Keratinocyte (primary cell): ENCODE measurements at regions not wholly inside any gene's neighbourhood (a gene's known extent, or its start where the extent isn't known, plus 50 kb on each side); places are given as distances from the start of the nearest gene placed in this dataset.

Source experiments
- DNase-seq: peaks from one replicate; pipeline ENCODE4 v3.0.0-alpha.2; 2011; ENCODE audit warnings: low read depth, missing footprints, low spot score
- FAIRE-seq: peaks from 2 replicates; lab custom pipeline; 2011; peaks lifted over from hg19 to GRCh38; lab: Jason Lieb, UNC
- H2AFZ ChIP-seq: 2 replicates; pipeline ENCODE4 v1.6.0; 2012; ENCODE audit warnings: low read length, control low read depth, inconsistent platforms; ENCODE audit not compliant: control insufficient read depth
- H3K27ac ChIP-seq: 2 replicates; pipeline ENCODE4 v1.5.1; 2011; ENCODE audit warnings: low read length; ENCODE audit not compliant: control insufficient read depth, insufficient read depth
- H3K27me3 ChIP-seq: 3 replicates; pipeline ENCODE4 v1.6.0; 2011; ENCODE audit warnings: low read length; ENCODE audit not compliant: control insufficient read depth, insufficient read depth; ENCODE audit errors: extremely low read depth
- H3K36me3 ChIP-seq, 2 experiments: 2 replicates in 1 of 2; 3 replicates in 1 of 2; pipeline ENCODE4 v1.5.1; 2011; ENCODE audit warnings: low read length in 2 of 2, mild to moderate bottlenecking in 1 of 2; ENCODE audit not compliant: control insufficient read depth in 2 of 2, insufficient read depth in 2 of 2; ENCODE audit errors: extremely low read depth in 1 of 2
- H3K4me1 ChIP-seq: 3 replicates; pipeline ENCODE4 v1.5.1; 2011; ENCODE audit warnings: low read length; ENCODE audit not compliant: control insufficient read depth, insufficient read depth; ENCODE audit errors: extremely low read depth
- H3K4me2 ChIP-seq: 3 replicates; pipeline ENCODE4 v1.6.0; 2011; ENCODE audit warnings: low read depth, low read length; ENCODE audit not compliant: control insufficient read depth, insufficient read depth; ENCODE audit errors: extremely low read depth
- H3K4me3 ChIP-seq, 3 experiments: fragments of 200-600 bp in 1 of 3; sonication (generic) in 1 of 3; 2 replicates in 2 of 3; 3 replicates in 1 of 3; pipeline ENCODE4 v1.5.1; 2011 to 2016; ENCODE audit warnings: low read length in 3 of 3, mild to moderate bottlenecking in 3 of 3, control low read depth in 2 of 3, inconsistent platforms in 1 of 3, low read depth in 1 of 3, mixed read lengths in 1 of 3, mixed run types in 1 of 3, moderate library complexity in 1 of 3; ENCODE audit not compliant: control insufficient read depth in 2 of 3, insufficient read depth in 2 of 3; ENCODE audit errors: extremely low read depth in 1 of 3
- H3K79me2 ChIP-seq: 2 replicates; pipeline ENCODE4 v1.6.0; 2012; ENCODE audit warnings: low read length; ENCODE audit not compliant: control insufficient read depth, insufficient read depth
- H3K9ac ChIP-seq: 3 replicates; pipeline ENCODE4 v1.6.0; 2011; ENCODE audit warnings: low read length; ENCODE audit not compliant: control insufficient read depth, insufficient read depth; ENCODE audit errors: extremely low read depth
- H3K9me1 ChIP-seq: 3 replicates; pipeline ENCODE4 v1.6.0; 2011; ENCODE audit warnings: low read length; ENCODE audit not compliant: control insufficient read depth, insufficient read depth; ENCODE audit errors: extremely low read depth
- H3K9me3 ChIP-seq: 2 replicates; pipeline ENCODE4 v1.5.1; 2012; ENCODE audit warnings: low read depth, low read length; ENCODE audit not compliant: control insufficient read depth
- H4K20me1 ChIP-seq: 3 replicates; pipeline ENCODE4 v1.6.0; 2011; ENCODE audit warnings: low read length; ENCODE audit not compliant: control insufficient read depth, insufficient read depth; ENCODE audit errors: extremely low read depth
- CTCF ChIP-seq, 3 experiments: IDR thresholded peaks in 1 of 3; conservative IDR thresholded peaks in 1 of 3; optimal IDR thresholded peaks in 1 of 3; 2 replicates in 2 of 3; 3 replicates in 1 of 3; pipeline versions ENCODE3 to v1.5.1; 2011; ENCODE audit warnings: low read length in 3 of 3, mild to moderate bottlenecking in 3 of 3, moderate library complexity in 2 of 3, control low read depth in 1 of 3, inconsistent platforms in 1 of 3; ENCODE audit not compliant: insufficient read depth in 2 of 3; ENCODE audit errors: extremely low read depth in 1 of 3
- EZH2 ChIP-seq: IDR thresholded peaks from one replicate; pipeline ENCODE4 v1.6.1; 2012; ENCODE audit warnings: inconsistent platforms, mild to moderate bottlenecking, low read length, moderate library complexity
- dilution Hi-C: fragments of 300-500 bp; cut with MboI; formaldehyde crosslinking; loops from one replicate; pipeline ENCODE4 v1.7.0; 2020; ENCODE audit warnings: low sequenced_read_pairs; ENCODE audit not compliant: extremely low pct_ligation_motif_present

DNA sequence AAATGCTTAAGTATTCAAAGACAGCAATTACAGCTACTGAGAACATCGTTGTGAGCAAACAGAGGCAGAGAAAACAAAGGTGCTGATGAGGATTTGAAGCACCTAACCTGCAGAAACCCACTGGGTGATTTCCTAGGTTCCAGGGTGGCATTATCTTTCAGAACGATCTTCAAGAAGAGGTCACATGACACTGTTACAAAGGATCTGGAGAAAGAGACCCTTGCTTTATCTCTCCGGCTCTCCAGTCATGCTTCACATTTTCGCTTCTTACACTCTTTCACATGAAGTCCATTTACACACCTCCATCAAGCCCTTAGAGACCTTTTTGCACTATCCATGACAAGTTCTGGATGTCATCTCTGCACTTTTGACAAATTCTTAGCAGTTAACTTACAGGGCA lies 70.8 kb downstream of the GOLGA8B start:
- FAIRE-seq, result no peak
- dilution Hi-C loops, result no loop called here

DNA sequence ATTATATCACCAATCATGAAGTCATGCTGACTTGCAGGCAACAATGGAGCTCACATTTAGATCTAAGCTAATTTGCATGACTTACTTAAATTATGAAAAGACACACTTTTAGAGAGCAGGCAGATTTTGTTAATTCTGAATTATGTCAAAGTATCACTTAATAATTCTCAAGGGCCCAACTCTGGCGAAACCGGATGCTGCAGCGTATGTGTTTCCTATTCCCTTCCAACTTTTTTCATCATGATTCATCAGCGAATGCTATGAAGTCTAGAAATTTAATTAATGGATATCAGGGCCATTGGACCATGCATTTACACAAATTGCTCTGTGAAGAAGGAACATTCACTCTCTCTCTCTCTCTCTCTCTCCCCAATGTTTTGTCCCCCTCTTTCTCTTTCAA lies 63.5 kb upstream of the GOLGA8A start:
- no peaks in the 10 kb centered on the region for H3K36me3 ChIP-seq
- peaks cover 26% of the 10 kb centered on the region for H3K27me3 ChIP-seq
- FAIRE-seq, result no peak
- TF ChIP-seq EZH2 (no peak), CTCF (optimal IDR thresholded peaks at IDR 0.05 in 1 of 3, IDR thresholded peaks at IDR 0.05 in 1 of 3, conservative IDR thresholded peaks at IDR 0.05 in 1 of 3; ENCODE audit: extremely low read depth in 1 of 3, insufficient read depth in 2 of 3, low read length in 3 of 3) (no peak)
- H3K9me1 ChIP-seq, result no peaks in the 10 kb centered on the region
- DNase-seq, result no peak
- H3K27ac ChIP-seq, result no peak overlapping the region
- no peaks in the 10 kb centered on the region for H3K79me2 ChIP-seq
- H3K4me1 ChIP-seq, result no peaks in the 10 kb centered on the region
- H3K9me3 ChIP-seq, result no peaks in the 10 kb centered on the region
- H4K20me1 ChIP-seq, result no peaks in the 10 kb centered on the region
- H3K9ac ChIP-seq, result no peak overlapping the region
- dilution Hi-C loops, result no loop called here
- H2AFZ ChIP-seq, result no peak overlapping the region
- no peak overlapping the region for H3K4me2 ChIP-seq
- no peak overlapping the region for H3K4me3 ChIP-seq

More for the DNA sequence above, 70.8 kb downstream of the GOLGA8B start:
- no peaks in the 10 kb centered on the region for H3K36me3 ChIP-seq
- no peaks in the 10 kb centered on the region for H3K9me3 ChIP-seq
- H3K27ac ChIP-seq, result no peak overlapping the region
- no peaks in the 10 kb centered on the region for H3K9me1 ChIP-seq
- no peaks in the 10 kb centered on the region for H3K79me2 ChIP-seq
- TF ChIP-seq CTCF (optimal IDR thresholded peaks at IDR 0.05 in 1 of 3, IDR thresholded peaks at IDR 0.05 in 1 of 3, conservative IDR thresholded peaks at IDR 0.05 in 1 of 3; ENCODE audit: extremely low read depth in 1 of 3, insufficient read depth in 2 of 3, low read length in 3 of 3), result no peak
- no peak for TF ChIP-seq EZH2
- peaks cover 2% of the 10 kb centered on the region for H3K4me1 ChIP-seq
- H2AFZ ChIP-seq, result no peak overlapping the region
- no peak for DNase-seq
- peaks cover 62% of the 10 kb centered on the region for H3K27me3 ChIP-seq
- no peaks in the 10 kb centered on the region for H4K20me1 ChIP-seq
- H3K9ac ChIP-seq, result no peak overlapping the region
- H3K4me3 ChIP-seq, result no peak overlapping the region
- no peak overlapping the region for H3K4me2 ChIP-seq
